OCI-LY3 (cell line): ENCODE measurements at regions not wholly inside any gene's neighbourhood (a gene's known extent, or its start where the extent isn't known, plus 50 kb on each side); places are given as distances from the start of the nearest gene placed in this dataset.

Experiments
- CTCF ChIP-seq: fragments of 200-600, 300-600 bp; sonication (generic); IDR thresholded peaks from 2 replicates; pipeline ENCODE4 v1.5.1; 2014; ENCODE audit warnings: antibody characterized with exemption, low read length, low read depth
- EZH2phosphoT487 ChIP-seq: fragments of 200-600 bp; shearing (Covaris generic); IDR thresholded peaks from 2 replicates; pipeline ENCODE4 v1.6.1; 2018; ENCODE audit warnings: antibody characterized with exemption, mixed run types, low read depth

GRCh38 chr17:37859451-37859850 is 64.8 kb upstream of the TBC1D3K start:
- no peak for TF ChIP-seq CTCF
- TF ChIP-seq EZH2phosphoT487: no peak
